Left cardiac atrium (tissue), 4 donors: ENCODE measurements at regions not wholly inside any gene's neighbourhood (a gene's known extent, or its start where the extent isn't known, plus 50 kb on each side); places are given as distances from the start of the nearest gene placed in this dataset.

ENCODE experiments used
- ATAC-seq, 2 donors: fragments of 200-7000 bp; cut with Tn5 transposase; one replicate each; pipeline ENCODE4 v1.9.1; 2020; ENCODE audit warnings: mild to moderate bottlenecking in 2 of 2, moderate library complexity in 2 of 2
- DNase-seq: peaks from one replicate; pipeline ENCODE4 v3.0.0-alpha.2; 2020
- intact Hi-C, 2 donors: fragments of 100-400 bp; cut with DNase I; formaldehyde crosslinking; loops; one replicate each; pipeline versions ENCODE4 v1.14.1 to v1.15.1; 2022 to 2023
- donor health status: DM: no; HTN: yes; CAD: no.
- donor health status: DM: no; HTN: yes; CAD: no; lungs with severe emphysema.
- donor health status: DM: yes; HTN: yes; CAD: no.
- donor health status: Dilated cardiomyopathy.

DNA sequence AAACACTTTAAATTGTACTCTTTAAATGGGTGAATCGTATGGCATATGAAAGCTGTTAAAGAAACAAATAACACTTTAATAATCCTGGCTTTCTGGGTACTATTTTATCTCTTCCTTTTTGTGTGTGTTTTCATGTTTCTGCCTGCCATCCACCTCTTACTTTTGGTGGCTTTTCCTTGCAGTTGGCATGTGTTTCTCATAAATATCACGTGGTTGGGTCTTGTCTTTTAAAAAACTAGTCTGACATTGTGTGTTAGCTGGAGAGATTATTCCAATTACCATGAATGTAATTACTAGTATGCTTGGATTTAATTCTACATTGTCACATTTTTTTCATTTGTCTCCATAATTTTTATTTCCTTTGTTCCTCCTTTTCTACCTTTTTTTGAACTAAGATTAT is 262.9 kb upstream of the B3GAT1 start:
- ATAC-seq (no peak), DNase-seq (no peak)
- intact Hi-C loops = no loop called here

DNA sequence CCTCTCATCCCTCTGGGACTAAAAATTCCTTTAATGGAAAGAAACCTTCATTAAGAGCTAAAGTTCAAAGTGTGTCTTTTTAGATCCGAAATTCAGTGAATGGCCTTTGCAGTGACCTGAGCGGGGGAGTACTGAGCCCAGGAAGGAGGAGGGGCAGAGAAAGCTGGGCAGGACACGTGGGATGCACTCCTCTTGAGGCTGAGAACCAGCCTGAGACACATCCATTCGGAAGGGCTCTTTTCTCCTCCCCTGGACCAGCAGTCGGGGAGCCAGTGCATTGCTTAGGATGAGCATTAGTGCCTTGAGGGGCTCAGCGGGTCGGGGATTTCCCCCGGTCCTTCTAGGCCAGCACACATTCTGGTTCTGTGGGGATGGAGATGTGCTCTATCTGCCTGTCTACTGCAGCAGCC is 258.9 kb upstream of the B3GAT1 start:
- ATAC-seq (no peak), DNase-seq (no peak)
- intact Hi-C loops = no loop called here

GRCh38 chr11:134670247-134670782 is 258.3 kb upstream of the B3GAT1 start:
- intact Hi-C loops = no loop called here
- ATAC-seq = no peak
- no peak for DNase-seq

- ATAC-seq (no peak), DNase-seq (no peak)
- intact Hi-C loops = no loop called here
Measured at GRCh38 chr11:134669796-134670195, 257.8 kb upstream of the B3GAT1 start.

DNA sequence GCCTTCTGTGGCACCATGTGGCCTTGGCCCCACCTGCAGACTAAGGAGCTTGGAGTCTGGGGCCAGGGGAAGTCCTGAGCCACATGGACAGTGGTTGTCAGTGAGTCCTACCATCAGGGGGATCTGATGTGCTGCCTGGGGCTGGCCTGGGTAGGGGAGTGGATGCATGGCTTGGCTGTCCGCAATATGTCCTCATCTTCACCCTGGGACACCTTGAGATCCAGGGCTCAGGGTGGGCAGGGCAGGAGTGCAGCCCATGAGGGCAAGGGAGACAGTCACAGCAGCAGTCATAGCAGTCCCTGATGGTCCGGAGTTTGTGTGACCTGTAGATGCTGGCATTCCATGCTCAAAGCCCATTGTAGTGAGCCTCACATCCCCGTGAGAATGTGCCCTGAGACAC is 256.8 kb upstream of the B3GAT1 start:
- intact Hi-C loops = no loop called here
- DNase-seq (no peak), ATAC-seq (no peak)

GRCh38 chr11:134668076-134668475 is 256.0 kb upstream of the B3GAT1 start:
- DNase-seq = no peak
- ATAC-seq = no peak

DNA sequence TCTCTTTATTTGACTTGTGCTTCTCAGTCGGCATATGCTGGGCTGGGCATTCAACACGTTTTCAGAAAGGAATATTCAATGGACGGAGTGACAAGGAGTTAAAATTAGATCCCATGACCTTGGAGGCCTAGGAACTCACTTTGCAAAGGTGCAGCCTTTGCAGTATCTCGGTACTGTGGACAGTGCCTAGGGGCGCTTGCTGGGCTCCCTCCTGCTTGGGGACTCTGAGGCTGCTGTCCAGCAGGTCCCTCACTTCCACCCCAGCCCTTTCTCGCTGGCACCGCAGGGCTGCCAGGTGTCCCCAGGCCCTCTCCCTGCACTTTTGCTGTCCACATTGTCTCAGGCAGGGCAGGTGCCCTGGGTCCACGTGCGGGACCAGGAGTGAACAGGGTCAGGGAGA is 255.5 kb upstream of the B3GAT1 start:
- ATAC-seq (no peak), DNase-seq (no peak)
- intact Hi-C loops = no loop called here

More at GRCh38 chr11:134668076-134668475, 256.0 kb upstream of the B3GAT1 start:
- intact Hi-C loops = no loop called here

DNA sequence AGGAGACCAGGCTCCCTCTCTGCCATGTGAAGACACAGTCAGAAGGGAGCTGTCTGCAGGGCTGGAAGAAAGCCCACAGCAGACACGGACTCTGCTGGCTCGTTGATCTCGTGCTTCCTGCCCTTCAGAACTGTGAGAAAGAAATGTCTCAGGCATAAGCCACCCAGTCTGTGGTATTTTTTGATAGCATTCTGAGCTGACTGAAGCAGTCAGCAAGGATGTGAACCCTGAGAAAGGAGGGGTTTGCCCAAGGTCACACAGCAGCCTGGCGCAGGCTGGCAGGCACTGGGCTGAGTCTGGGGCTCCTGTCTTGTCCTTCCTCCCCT is 255.1 kb upstream of the B3GAT1 start:
- DNase-seq (no peak), ATAC-seq (no peak)
- intact Hi-C loops = no loop called here

GRCh38 chr11:134666273-134667174 is 254.5 kb upstream of the B3GAT1 start:
- no peak for DNase-seq

DNA sequence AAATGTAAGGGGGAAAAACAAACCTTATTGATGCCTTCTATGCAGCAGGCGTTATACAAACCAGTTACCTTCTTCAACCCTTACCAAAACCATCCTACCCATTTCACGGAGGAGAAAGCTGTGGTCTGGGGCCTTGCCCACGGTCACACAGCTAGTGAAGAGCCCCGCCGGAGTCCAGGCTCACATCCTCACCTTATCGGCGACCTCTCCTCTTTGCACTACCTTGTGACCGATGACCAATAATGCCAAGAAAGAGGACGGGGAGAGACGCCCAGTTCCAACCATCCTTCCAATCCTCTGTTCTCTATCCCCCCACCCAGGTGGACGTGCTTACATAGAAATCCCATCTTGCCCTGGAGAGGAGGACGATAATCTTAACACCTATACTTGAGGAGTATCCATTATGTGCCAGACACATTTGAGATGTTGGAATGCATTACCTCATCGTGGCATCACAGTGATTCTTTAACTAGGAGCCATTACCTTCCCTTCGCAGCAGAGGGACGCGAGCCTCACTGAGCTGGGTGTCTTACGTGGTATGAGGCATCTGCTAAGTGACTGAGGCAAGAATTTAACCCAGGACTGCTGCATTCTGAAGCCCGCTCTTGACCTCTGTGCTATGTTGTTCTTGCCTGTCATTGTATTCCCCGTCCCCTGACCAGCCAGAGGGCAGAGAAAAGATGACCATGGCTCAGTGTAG is 253.7 kb upstream of the B3GAT1 start:
- intact Hi-C loops = no loop called here
- ATAC-seq (no peak), DNase-seq (no peak)

More at GRCh38 chr11:134666273-134667174, 254.5 kb upstream of the B3GAT1 start:
- intact Hi-C loops = no loop called here
- no peak for ATAC-seq

GRCh38 chr11:134665188-134665535 is 253.1 kb upstream of the B3GAT1 start:
- ATAC-seq = no peak
- no peak for DNase-seq
- intact Hi-C loops = no loop called here

DNA sequence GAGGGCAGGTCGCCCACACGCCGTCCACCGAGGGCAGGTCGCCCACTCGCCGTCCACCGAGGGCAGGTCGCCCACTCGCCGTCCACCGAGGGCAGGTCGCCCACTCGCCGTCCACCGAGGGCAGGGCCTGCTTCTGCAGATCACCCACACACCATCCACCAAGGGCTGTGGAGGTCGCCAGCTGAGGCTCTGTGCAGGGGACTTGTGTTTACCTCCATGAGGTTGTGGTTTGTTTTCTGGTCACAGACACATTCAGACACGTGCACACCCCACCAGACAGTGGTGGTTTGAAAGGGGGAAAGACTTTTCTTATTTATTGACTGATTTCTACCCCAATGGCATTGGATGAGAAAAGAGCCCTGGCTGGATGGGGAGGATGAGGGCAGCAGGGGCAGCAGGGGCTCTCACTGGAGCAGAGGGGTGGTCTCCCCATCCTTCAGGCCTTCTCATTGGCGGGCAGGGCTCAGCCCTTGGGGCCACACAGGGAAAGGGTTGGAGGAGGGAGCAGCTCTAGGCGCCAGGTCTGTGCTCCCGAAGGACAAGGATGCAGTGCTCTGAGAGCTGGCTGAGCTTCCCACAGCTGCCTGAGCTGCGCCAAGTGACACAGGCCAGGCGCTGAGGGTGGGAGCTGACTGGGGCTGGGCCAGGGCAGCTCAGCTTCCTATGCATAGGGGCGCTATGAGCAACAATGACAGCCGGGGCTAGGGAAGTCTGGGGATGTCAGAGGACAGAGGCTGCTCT is 252.6 kb upstream of the B3GAT1 start:
- DNase-seq = no peak
- intact Hi-C loops = no loop called here
- no peak for ATAC-seq

- ATAC-seq (no peak), DNase-seq (no peak)
- intact Hi-C loops = no loop called here
Measured at GRCh38 chr11:134663506-134664313, 251.7 kb upstream of the B3GAT1 start.

DNA sequence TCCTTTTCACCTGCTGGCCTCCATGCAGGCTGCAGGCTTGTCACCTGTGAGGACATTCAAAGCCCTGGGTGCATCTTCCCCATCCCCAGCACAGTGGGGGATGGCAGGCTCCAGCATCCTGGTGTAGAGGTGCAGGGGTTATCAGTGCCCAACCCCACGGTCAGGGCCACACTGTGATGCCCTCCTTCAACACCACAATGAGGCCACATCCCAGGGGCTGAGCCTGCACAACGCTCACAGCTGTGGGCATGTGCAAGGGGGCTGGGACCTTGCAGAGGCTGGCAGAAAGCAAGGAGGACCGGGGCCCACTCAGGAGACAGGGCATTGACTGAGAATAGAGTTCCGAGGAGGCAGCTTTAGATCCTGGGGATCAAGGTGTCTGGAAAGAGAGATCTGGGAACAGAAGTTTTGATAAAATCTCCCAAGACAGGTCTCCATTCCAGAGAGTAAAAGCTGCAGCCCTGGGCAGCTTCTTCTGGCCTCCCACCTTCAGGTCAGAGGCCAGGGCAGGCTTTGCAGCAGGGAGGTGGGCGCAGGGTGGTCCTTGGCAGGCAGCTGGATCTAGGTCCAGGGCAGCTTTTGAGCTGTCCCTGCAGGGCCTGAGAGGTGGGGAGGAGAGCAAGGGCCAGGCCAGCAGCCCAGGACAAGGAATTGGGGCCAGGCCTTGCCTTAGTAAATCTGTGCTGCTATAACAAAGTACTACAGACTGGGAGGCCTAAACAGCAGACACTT is 250.8 kb upstream of the B3GAT1 start:
- intact Hi-C loops = no loop called here
- DNase-seq (no peak), ATAC-seq (no peak)

GRCh38 chr11:134661660-134662059 is 249.6 kb upstream of the B3GAT1 start:
- DNase-seq (no peak), ATAC-seq (no peak)
- intact Hi-C loops = no loop called here

GRCh38 chr11:134660416-134660815 is 248.4 kb upstream of the B3GAT1 start:
- no peak for DNase-seq
- ATAC-seq = no peak
- intact Hi-C loops = no loop called here

- DNase-seq (no peak), ATAC-seq (no peak)
- intact Hi-C loops = no loop called here
Measured at GRCh38 chr11:134659882-134660281, 247.8 kb upstream of the B3GAT1 start.

- intact Hi-C loops = no loop called here
- no peak for ATAC-seq
- DNase-seq = no peak
Measured at GRCh38 chr11:134658481-134659225, 246.6 kb upstream of the B3GAT1 start.
